HCT116 (cell line): ENCODE measurements at regions not wholly inside any gene's neighbourhood (a gene's known extent, or its start where the extent isn't known, plus 50 kb on each side); places are given as distances from the start of the nearest gene placed in this dataset.
"Not testable (repeated sequence)": the region's sequence is repeated elsewhere in the genome, so short reads cannot be mapped to it uniquely, and the experiment has no call there.

Experiments
- ATAC-seq: fragments of 200-7000 bp; cut with Tn5 transposase; 2 replicates; pipeline ENCODE4 v1.9.1; 2020; ENCODE audit warnings: mild to moderate bottlenecking, moderate library complexity
- BruUV-seq: library from RNA; stranded (reverse); fragments of 400-500 nt; replicated peaks from 2 replicates; lab custom pipeline; 2021; lab: Mats Ljungman, UMichigan
- CTCF ChIA-PET: fragments of 300-600 bp; sonication (Branson Sonifier 250); formaldehyde crosslinking; loops from one replicate; lab custom pipeline; 2021; ENCODE audit warnings: antibody characterized with exemption; lab: Charles Lee
- POLR2A ChIA-PET: fragments of 300-600, 350-600 bp; sonication (Branson Sonifier 250); formaldehyde crosslinking; loops from one replicate; lab custom pipeline; 2021; ENCODE audit warnings: antibody characterized with exemption; lab: Charles Lee
- RAD21 ChIA-PET, 2 experiments: fragments of 300-600 bp; sonication (Branson Sonifier 250); formaldehyde crosslinking; loops; one replicate each; lab custom pipeline; 2023; ENCODE audit warnings: low total read pairs in 2 of 2; ENCODE audit not compliant: uncharacterized antibody in 2 of 2, unreplicated experiment in 2 of 2, low non-redundant PET in 1 of 2; lab: Charles Lee
- DNase-seq: peaks from one replicate; pipeline ENCODE4 v3.0.0-alpha.2; 2010; ENCODE audit warnings: low read depth, low spot score
- H2AFZ ChIP-seq: fragments of 200-600 bp; shearing (Covaris generic), sonication (generic); 2 replicates; pipeline ENCODE4 v1.6.1; 2017; ENCODE audit warnings: low read depth, mixed run types, mixed read lengths, antibody characterized with exemption, low read length; ENCODE audit not compliant: poor library complexity, severe bottlenecking
- H3K27ac ChIP-seq: 2 replicates; pipeline ENCODE4 v1.5.1; 2012; ENCODE audit warnings: low read depth, low read length
- H3K27me3 ChIP-seq: fragments of 200-600 bp; sonication (generic); 2 replicates; pipeline ENCODE4 v1.6.1; 2016; ENCODE audit warnings: mixed run types, low read length, mixed read lengths; ENCODE audit not compliant: insufficient read depth
- H3K36me3 ChIP-seq, 2 experiments: fragments of 200-500 bp in 1 of 2; fragments of 200-600 bp in 1 of 2; sonication (Bioruptor generic) in 1 of 2; sonication (generic) in 1 of 2; 2 replicates each; pipeline versions ENCODE4 v1.5.1 to v1.6.1; 2014 to 2016; ENCODE audit warnings: low read length in 2 of 2, inconsistent platforms in 1 of 2, mixed read lengths in 1 of 2, mixed run types in 1 of 2; ENCODE audit not compliant: insufficient read depth in 2 of 2, control insufficient read depth in 1 of 2
- H3K4me1 ChIP-seq, 2 experiments: fragments of 200-600 bp in 1 of 2; sonication (generic) in 1 of 2; 2 replicates each; pipeline versions ENCODE4 v1.5.1 to v1.6.1; 2012 to 2017; ENCODE audit warnings: low read length in 2 of 2, inconsistent platforms in 1 of 2, mild to moderate bottlenecking in 1 of 2, mixed read lengths in 1 of 2, mixed run types in 1 of 2, moderate library complexity in 1 of 2; ENCODE audit not compliant: insufficient read depth in 2 of 2, control insufficient read depth in 1 of 2
- H3K4me2 ChIP-seq: fragments of 200-600 bp; sonication (generic); 2 replicates; pipeline ENCODE4 v1.6.1; 2017; ENCODE audit warnings: mixed run types, low read length, mixed read lengths
- H3K4me3 ChIP-seq, 2 experiments: fragments of 200-600 bp in 1 of 2; sonication (generic) in 1 of 2; replicated peaks in 1 of 2; 2 replicates each; pipeline ENCODE4 v1.5.1; 2011 to 2016; ENCODE audit warnings: low read length in 2 of 2, control low read depth in 1 of 2, low read depth in 1 of 2, mild to moderate bottlenecking in 1 of 2, mixed read lengths in 1 of 2, mixed run types in 1 of 2
- H3K79me2 ChIP-seq: fragments of 200-600 bp; sonication (generic); 2 replicates; pipeline ENCODE4 v1.6.1; 2017; ENCODE audit warnings: mild to moderate bottlenecking, mixed run types, low read length, moderate library complexity, mixed read lengths; ENCODE audit not compliant: insufficient read depth
- H3K9ac ChIP-seq: fragments of 200-600 bp; sonication (generic); 2 replicates; pipeline ENCODE4 v1.6.1; 2016; ENCODE audit warnings: low read length, mixed read lengths
- H3K9me2 ChIP-seq: fragments of 200-600 bp; sonication (generic), shearing (Covaris generic); 2 replicates; pipeline ENCODE4 v1.6.1; 2017; ENCODE audit warnings: mixed run types, mild to moderate bottlenecking, moderate library complexity; ENCODE audit not compliant: insufficient read depth
- H3K9me3 ChIP-seq, 2 experiments: fragments of 200-500 bp in 1 of 2; fragments of 200-600 bp in 1 of 2; sonication (Bioruptor generic) in 1 of 2; sonication (generic) in 1 of 2; 2 replicates each; pipeline ENCODE4 v1.6.1; 2014 to 2017; ENCODE audit warnings: low read length in 2 of 2, mixed read lengths in 2 of 2, inconsistent platforms in 1 of 2, low read depth in 1 of 2, mild to moderate bottlenecking in 1 of 2, mixed run types in 1 of 2, moderate library complexity in 1 of 2; ENCODE audit not compliant: control insufficient read depth in 1 of 2, insufficient read depth in 1 of 2
- H4K20me1 ChIP-seq: fragments of 200-600 bp; sonication (generic), shearing (Covaris generic); 2 replicates; pipeline ENCODE4 v1.6.1; 2017; ENCODE audit warnings: mixed run types, mild to moderate bottlenecking, moderate library complexity; ENCODE audit not compliant: insufficient read depth
- ATF3 ChIP-seq: IDR thresholded peaks from 2 replicates; pipeline ENCODE4 v1.6.1; 2012
- CBX3 ChIP-seq: IDR thresholded peaks from 2 replicates; pipeline ENCODE4 v1.6.1; 2012; ENCODE audit warnings: low read depth
- CEBPB ChIP-seq: IDR thresholded peaks from 2 replicates; pipeline ENCODE4 v1.6.1; 2012; ENCODE audit warnings: low read depth
- EZH2 ChIP-seq: fragments of 200-600 bp; sonication (generic); IDR thresholded peaks from 2 replicates; pipeline ENCODE4 v1.6.1; 2017; ENCODE audit warnings: antibody characterized with exemption, mixed run types
- EZH2phosphoT487 ChIP-seq: fragments of 200-600 bp; IDR thresholded peaks from 2 replicates; pipeline ENCODE4 v1.6.1; 2018; ENCODE audit warnings: antibody characterized with exemption, borderline replicate concordance
- FOSL1 ChIP-seq: IDR thresholded peaks from 2 replicates; pipeline ENCODE4 v1.6.1; 2012; ENCODE audit warnings: low read depth
- JUND ChIP-seq: IDR thresholded peaks from 2 replicates; pipeline ENCODE4 v1.6.1; 2012
- POLR2A ChIP-seq: IDR thresholded peaks from 2 replicates; pipeline ENCODE4 v1.7.0; 2011; ENCODE audit warnings: borderline replicate concordance; ENCODE audit not compliant: insufficient read depth, insufficient read length; ENCODE audit errors: extremely low read depth
- POLR2AphosphoS5 ChIP-seq: IDR thresholded peaks from 2 replicates; pipeline ENCODE4 v1.6.1; 2011; ENCODE audit warnings: mild to moderate bottlenecking, low read depth, low read length, moderate library complexity
- RAD21 ChIP-seq: IDR thresholded peaks from 2 replicates; pipeline ENCODE4 v1.6.1; 2012; ENCODE audit warnings: low read depth, mild to moderate bottlenecking
- SIN3A ChIP-seq: IDR thresholded peaks from 2 replicates; pipeline ENCODE4 v1.6.1; 2012; ENCODE audit warnings: low read depth
- SP1 ChIP-seq: IDR thresholded peaks from 2 replicates; pipeline ENCODE4 v1.6.1; 2012; ENCODE audit warnings: low read depth
- YY1 ChIP-seq: IDR thresholded peaks from 2 replicates; pipeline ENCODE4 v1.6.1; 2011; ENCODE audit warnings: low read length, low read depth, moderate library complexity, mild to moderate bottlenecking; ENCODE audit not compliant: insufficient replicate concordance; ENCODE audit errors: extremely low read depth
- ZFX ChIP-seq: fragments of 450-650 bp; IDR thresholded peaks from 2 replicates; pipeline ENCODE4 v1.6.1; 2017
- intact Hi-C: fragments of 100-400 bp; cut with micrococcal nuclease; formaldehyde crosslinking; loops from 2 replicates; pipeline ENCODE4 v1.10.0; 2022
- TF ChIP-seq, protein P1 (sequence below): IDR thresholded peaks from 2 replicates; pipeline ENCODE4 v1.6.1; 2012; ENCODE audit warnings: low read depth

DNA sequence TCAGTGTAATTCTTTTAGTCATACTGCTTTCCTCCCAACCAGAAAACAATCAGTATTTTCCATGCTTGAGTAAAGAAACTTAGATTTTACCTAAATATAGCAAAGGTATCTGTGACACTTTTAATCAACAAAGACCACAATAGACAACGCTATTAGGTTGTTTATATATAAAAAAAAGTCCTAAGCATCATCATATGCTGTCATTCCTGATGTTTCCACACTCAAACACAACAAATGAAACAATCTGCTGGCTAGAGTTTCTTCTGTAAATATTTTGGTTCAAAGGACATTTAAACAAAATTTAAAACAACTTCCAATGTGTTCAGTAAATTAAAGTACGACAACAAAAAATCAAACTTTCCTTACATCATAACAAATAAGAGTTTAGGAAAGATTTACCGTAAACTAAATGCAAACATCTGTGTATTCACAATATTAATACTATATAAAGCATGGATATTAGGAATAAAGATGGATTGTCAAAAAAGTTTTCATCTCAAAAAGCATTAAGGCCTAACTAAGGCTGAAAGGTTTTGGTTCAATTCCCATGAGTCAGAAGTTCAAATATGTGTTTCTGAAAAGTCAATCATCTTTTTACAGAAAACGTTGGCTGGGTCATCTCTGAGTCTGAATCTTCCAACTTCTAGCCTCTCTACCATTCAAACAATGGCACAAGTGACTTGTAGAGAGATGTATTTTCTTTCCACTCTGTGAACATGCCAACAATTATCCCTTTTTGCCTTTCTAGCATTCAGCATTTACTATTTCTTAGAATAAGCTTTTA lies 157.1 kb downstream of the CRPPA start:
- peaks cover 9 to 17% of the 10 kb centered on the region in 2 experiments for H3K4me1 ChIP-seq
- no peak overlapping the region for H3K27ac ChIP-seq
- no peaks in the 10 kb centered on the region for H3K9me3 ChIP-seq
- no peak for DNase-seq
- CTCF ChIA-PET: no interaction called here
- H3K9me2 ChIP-seq: no peaks in the 10 kb centered on the region
- H3K27me3 ChIP-seq: no peaks in the 10 kb centered on the region
- H3K79me2 ChIP-seq: no peaks in the 10 kb centered on the region
- RAD21 ChIA-PET: no interaction called here
- TF ChIP-seq YY1: no peak
- no peak for TF ChIP-seq CEBPB
- TF ChIP-seq, protein P1, sequence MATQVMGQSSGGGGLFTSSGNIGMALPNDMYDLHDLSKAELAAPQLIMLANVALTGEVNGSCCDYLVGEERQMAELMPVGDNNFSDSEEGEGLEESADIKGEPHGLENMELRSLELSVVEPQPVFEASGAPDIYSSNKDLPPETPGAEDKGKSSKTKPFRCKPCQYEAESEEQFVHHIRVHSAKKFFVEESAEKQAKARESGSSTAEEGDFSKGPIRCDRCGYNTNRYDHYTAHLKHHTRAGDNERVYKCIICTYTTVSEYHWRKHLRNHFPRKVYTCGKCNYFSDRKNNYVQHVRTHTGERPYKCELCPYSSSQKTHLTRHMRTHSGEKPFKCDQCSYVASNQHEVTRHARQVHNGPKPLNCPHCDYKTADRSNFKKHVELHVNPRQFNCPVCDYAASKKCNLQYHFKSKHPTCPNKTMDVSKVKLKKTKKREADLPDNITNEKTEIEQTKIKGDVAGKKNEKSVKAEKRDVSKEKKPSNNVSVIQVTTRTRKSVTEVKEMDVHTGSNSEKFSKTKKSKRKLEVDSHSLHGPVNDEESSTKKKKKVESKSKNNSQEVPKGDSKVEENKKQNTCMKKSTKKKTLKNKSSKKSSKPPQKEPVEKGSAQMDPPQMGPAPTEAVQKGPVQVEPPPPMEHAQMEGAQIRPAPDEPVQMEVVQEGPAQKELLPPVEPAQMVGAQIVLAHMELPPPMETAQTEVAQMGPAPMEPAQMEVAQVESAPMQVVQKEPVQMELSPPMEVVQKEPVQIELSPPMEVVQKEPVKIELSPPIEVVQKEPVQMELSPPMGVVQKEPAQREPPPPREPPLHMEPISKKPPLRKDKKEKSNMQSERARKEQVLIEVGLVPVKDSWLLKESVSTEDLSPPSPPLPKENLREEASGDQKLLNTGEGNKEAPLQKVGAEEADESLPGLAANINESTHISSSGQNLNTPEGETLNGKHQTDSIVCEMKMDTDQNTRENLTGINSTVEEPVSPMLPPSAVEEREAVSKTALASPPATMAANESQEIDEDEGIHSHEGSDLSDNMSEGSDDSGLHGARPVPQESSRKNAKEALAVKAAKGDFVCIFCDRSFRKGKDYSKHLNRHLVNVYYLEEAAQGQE: no peak
- no peak for TF ChIP-seq POLR2AphosphoS5
- no peak for TF ChIP-seq CBX3
- TF ChIP-seq SP1: no peak
- no peak for TF ChIP-seq FOSL1
- no peak for TF ChIP-seq POLR2A
- TF ChIP-seq SIN3A: no peak
- TF ChIP-seq RAD21: no peak
- no peak for TF ChIP-seq ATF3
- TF ChIP-seq EZH2phosphoT487: no peak
- TF ChIP-seq JUND: no peak
- no peak for TF ChIP-seq EZH2
- no peak for TF ChIP-seq ZFX
- no TSS peak for BruUV-seq
- intact Hi-C loops: no loop called here
- H4K20me1 ChIP-seq: no peaks in the 10 kb centered on the region
- H2AFZ ChIP-seq: no peak overlapping the region
- no peak overlapping the region for H3K9ac ChIP-seq
- no peak overlapping the region for H3K4me2 ChIP-seq
- ATAC-seq: no peak
- POLR2A ChIA-PET: no interaction called here
- H3K36me3 ChIP-seq: no peaks in the 10 kb centered on the region
- no peak overlapping the region for H3K4me3 ChIP-seq

GRCh38 chr7:16263377-16263776 lies 158.0 kb downstream of the CRPPA start:
- H4K20me1 ChIP-seq, H3K4me2 ChIP-seq, H3K4me1 ChIP-seq, BruUV-seq, POLR2A ChIA-PET, H3K36me3 ChIP-seq, H3K9me2 ChIP-seq, H3K79me2 ChIP-seq, H3K9me3 ChIP-seq, ATAC-seq, intact Hi-C loops, DNase-seq, H3K27me3 ChIP-seq, RAD21 ChIA-PET, H3K4me3 ChIP-seq, CTCF ChIA-PET, H3K9ac ChIP-seq, H2AFZ ChIP-seq, H3K27ac ChIP-seq: not testable (repeated sequence)
